ENCODE measurements at regions not wholly inside any gene's neighbourhood (a gene's known extent, or its start where the extent isn't known, plus 50 kb on each side); places are given as distances from the start of the nearest gene placed in this dataset.

GRCh38 chr3:31051226-31051625, 156.8 kb upstream of the GADL1 start:
- peak; percentile 14 to 67 for DNase-seq
- H2BK120ac ChIP-seq (ENCODE audit: insufficient read depth, low read length, poor library complexity): no peak overlapping the region
- no peaks in the 10 kb centered on the region for H3K36me3 ChIP-seq (ENCODE audit: control insufficient read depth in 1 of 2, insufficient read depth in 2 of 2, low read length in 2 of 2)
- H3K9me3 ChIP-seq (ENCODE audit: insufficient read depth, low read depth, low read length): no peaks in the 10 kb centered on the region
- H3K18ac ChIP-seq (ENCODE audit: low read length): no peak overlapping the region
- H3K4me2 ChIP-seq (ENCODE audit: low read length): no peak overlapping the region
- no peak overlapping the region for H4K8ac ChIP-seq (ENCODE audit: low read depth, low read length)
- no peak overlapping the region for H2AK5ac ChIP-seq (ENCODE audit: low read length)
- peaks cover 2% of the 10 kb centered on the region in 2 experiments for H3K4me1 ChIP-seq (ENCODE audit: control insufficient read depth in 1 of 2, insufficient read depth in 2 of 2, low read length in 2 of 2)
- no peaks in the 10 kb centered on the region for H3K79me1 ChIP-seq (ENCODE audit: low read length)
- H4K91ac ChIP-seq (ENCODE audit: low read depth, low read length): no peak overlapping the region
- H3K23ac ChIP-seq (ENCODE audit: low read length): no peak overlapping the region
- no peak overlapping the region for H3K4ac ChIP-seq (ENCODE audit: low read depth, low read length)
- H3K79me2 ChIP-seq (ENCODE audit: control insufficient read depth, insufficient read depth, low read length, poor library complexity): no peaks in the 10 kb centered on the region
- H4K12ac ChIP-seq (ENCODE audit: low read depth, low read length): no peak overlapping the region
- no CpG with 5 or more reads among the region's 1 CpG for WGBS (ENCODE audit: extremely low coverage, insufficient coverage, insufficient read length)
- H2BK5ac ChIP-seq (ENCODE audit: low read depth, low read length, poor library complexity): no peak overlapping the region
- H3K27ac ChIP-seq (ENCODE audit: low read depth, low read length): no peak overlapping the region
- no peaks in the 10 kb centered on the region for H3K27me3 ChIP-seq (ENCODE audit: insufficient read depth, low read length)
- no peak overlapping the region for H3K4me3 ChIP-seq (ENCODE audit: low read depth, low read length)
- H2AFZ ChIP-seq (ENCODE audit: insufficient read depth, low read length, poor library complexity): no peak overlapping the region
- no peak overlapping the region for H2BK12ac ChIP-seq (ENCODE audit: low read length)
- no peak overlapping the region for H3K14ac ChIP-seq (ENCODE audit: low read length)
- no peak overlapping the region for H3K9ac ChIP-seq (ENCODE audit: low read length)

- no peak for DNase-seq
- no peak overlapping the region for H2BK120ac ChIP-seq (ENCODE audit: insufficient read depth, low read length, poor library complexity)
- H3K4ac ChIP-seq (ENCODE audit: low read depth, low read length): no peak overlapping the region
- H3K4me1 ChIP-seq (ENCODE audit: control insufficient read depth in 1 of 2, insufficient read depth in 2 of 2, low read length in 2 of 2): peaks cover 2% of the 10 kb centered on the region in 2 experiments
- H3K14ac ChIP-seq (ENCODE audit: low read length): no peak overlapping the region
- no peak overlapping the region for H4K91ac ChIP-seq (ENCODE audit: low read depth, low read length)
- H3K9ac ChIP-seq (ENCODE audit: low read length): no peak overlapping the region
- no peak overlapping the region for H2BK5ac ChIP-seq (ENCODE audit: low read depth, low read length, poor library complexity)
- H3K9me3 ChIP-seq (ENCODE audit: insufficient read depth, low read depth, low read length): no peaks in the 10 kb centered on the region
- H3K36me3 ChIP-seq (ENCODE audit: control insufficient read depth in 1 of 2, insufficient read depth in 2 of 2, low read length in 2 of 2): peaks cover 0 to 2% of the 10 kb centered on the region in 2 experiments
- no peak overlapping the region for H3K23ac ChIP-seq (ENCODE audit: low read length)
- no peak overlapping the region for H2AK5ac ChIP-seq (ENCODE audit: low read length)
- no peak overlapping the region for H4K8ac ChIP-seq (ENCODE audit: low read depth, low read length)
- no peak overlapping the region for H3K4me3 ChIP-seq (ENCODE audit: low read depth, low read length)
- no peak overlapping the region for H3K27ac ChIP-seq (ENCODE audit: low read depth, low read length)
- no peak overlapping the region for H3K18ac ChIP-seq (ENCODE audit: low read length)
- no peak overlapping the region for H4K12ac ChIP-seq (ENCODE audit: low read depth, low read length)
- H3K27me3 ChIP-seq (ENCODE audit: insufficient read depth, low read length): no peaks in the 10 kb centered on the region
- H3K4me2 ChIP-seq (ENCODE audit: low read length): no peak overlapping the region
- no peak overlapping the region for H2BK12ac ChIP-seq (ENCODE audit: low read length)
- no peaks in the 10 kb centered on the region for H3K79me2 ChIP-seq (ENCODE audit: control insufficient read depth, insufficient read depth, low read length, poor library complexity)
- no peaks in the 10 kb centered on the region for H3K79me1 ChIP-seq (ENCODE audit: low read length)
- no peak overlapping the region for H2AFZ ChIP-seq (ENCODE audit: insufficient read depth, low read length, poor library complexity)
- no CpG with 5 or more reads among the region's 1 CpG for WGBS (ENCODE audit: extremely low coverage, insufficient coverage, insufficient read length)
These were observed 158.8 kb upstream of the GADL1 start for GRCh38 chr3:31053299-31053698.

- no CpG with 5 or more reads among the region's 6 CpGs for WGBS (ENCODE audit: extremely low coverage, insufficient coverage, insufficient read length)
- peaks cover 2% of the 10 kb centered on the region in 2 experiments for H3K4me1 ChIP-seq (ENCODE audit: control insufficient read depth in 1 of 2, insufficient read depth in 2 of 2, low read length in 2 of 2)
- no peak overlapping the region for H2BK5ac ChIP-seq (ENCODE audit: low read depth, low read length, poor library complexity)
- no peak overlapping the region for H2AK5ac ChIP-seq (ENCODE audit: low read length)
- H3K79me1 ChIP-seq (ENCODE audit: low read length): no peaks in the 10 kb centered on the region
- H3K36me3 ChIP-seq (ENCODE audit: control insufficient read depth in 1 of 2, insufficient read depth in 2 of 2, low read length in 2 of 2): peaks cover 0 to 2% of the 10 kb centered on the region in 2 experiments
- no peak overlapping the region for H4K12ac ChIP-seq (ENCODE audit: low read depth, low read length)
- H2BK120ac ChIP-seq (ENCODE audit: insufficient read depth, low read length, poor library complexity): no peak overlapping the region
- no peak overlapping the region for H3K9ac ChIP-seq (ENCODE audit: low read length)
- no peaks in the 10 kb centered on the region for H3K79me2 ChIP-seq (ENCODE audit: control insufficient read depth, insufficient read depth, low read length, poor library complexity)
- no peak overlapping the region for H3K27ac ChIP-seq (ENCODE audit: low read depth, low read length)
- H4K8ac ChIP-seq (ENCODE audit: low read depth, low read length): no peak overlapping the region
- H3K4me2 ChIP-seq (ENCODE audit: low read length): no peak overlapping the region
- no peaks in the 10 kb centered on the region for H3K27me3 ChIP-seq (ENCODE audit: insufficient read depth, low read length)
- H3K23ac ChIP-seq (ENCODE audit: low read length): no peak overlapping the region
- DNase-seq: no peak
- no peak overlapping the region for H2AFZ ChIP-seq (ENCODE audit: insufficient read depth, low read length, poor library complexity)
- no peak overlapping the region for H3K18ac ChIP-seq (ENCODE audit: low read length)
- no peak overlapping the region for H3K4ac ChIP-seq (ENCODE audit: low read depth, low read length)
- no peak overlapping the region for H3K14ac ChIP-seq (ENCODE audit: low read length)
- no peak overlapping the region for H4K91ac ChIP-seq (ENCODE audit: low read depth, low read length)
- H3K9me3 ChIP-seq (ENCODE audit: insufficient read depth, low read depth, low read length): no peaks in the 10 kb centered on the region
- H3K4me3 ChIP-seq (ENCODE audit: low read depth, low read length): no peak overlapping the region
- no peak overlapping the region for H2BK12ac ChIP-seq (ENCODE audit: low read length)
These were observed 159.6 kb upstream of the GADL1 start for GRCh38 chr3:31054032-31054431.

- Histone ChIP-seq H3K36me3 (ENCODE audit: control insufficient read depth in 1 of 2, insufficient read depth in 2 of 2, low read length in 2 of 2) (peaks cover 0 to 2% of the 10 kb centered on the region in 2 experiments), H3K4me1 (ENCODE audit: control insufficient read depth in 1 of 2, insufficient read depth in 2 of 2, low read length in 2 of 2) (peaks cover 2% of the 10 kb centered on the region in 2 experiments), H3K4me3 (ENCODE audit: low read depth, low read length) (no peak overlapping the region), H3K9me3 (ENCODE audit: insufficient read depth, low read depth, low read length) (no peaks in the 10 kb centered on the region), H3K4me2 (ENCODE audit: low read length) (no peak overlapping the region), H2BK5ac (ENCODE audit: low read depth, low read length, poor library complexity) (no peak overlapping the region), H2BK120ac (ENCODE audit: insufficient read depth, low read length, poor library complexity) (no peak overlapping the region), H4K12ac (ENCODE audit: low read depth, low read length) (no peak overlapping the region), H3K18ac (ENCODE audit: low read length) (no peak overlapping the region), H4K8ac (ENCODE audit: low read depth, low read length) (no peak overlapping the region), H4K91ac (ENCODE audit: low read depth, low read length) (no peak overlapping the region), H3K9ac (ENCODE audit: low read length) (no peak overlapping the region), H3K27ac (ENCODE audit: low read depth, low read length) (no peak overlapping the region), H3K4ac (ENCODE audit: low read depth, low read length) (no peak overlapping the region), H3K27me3 (ENCODE audit: insufficient read depth, low read length) (no peaks in the 10 kb centered on the region), H3K79me1 (ENCODE audit: low read length) (no peaks in the 10 kb centered on the region), H2BK12ac (ENCODE audit: low read length) (no peak overlapping the region), H3K14ac (ENCODE audit: low read length) (no peak overlapping the region), H3K79me2 (ENCODE audit: control insufficient read depth, insufficient read depth, low read length, poor library complexity) (no peaks in the 10 kb centered on the region), H2AFZ (ENCODE audit: insufficient read depth, low read length, poor library complexity) (no peak overlapping the region), H3K23ac (ENCODE audit: low read length) (no peak overlapping the region), H2AK5ac (ENCODE audit: low read length) (no peak overlapping the region)
- DNase-seq: peak; percentile 58 to 83
- no CpG with 5 or more reads among the region's 2 CpGs for WGBS (ENCODE audit: extremely low coverage, insufficient coverage, insufficient read length)
These were observed 161.3 kb upstream of the GADL1 start for GRCh38 chr3:31055757-31056156.

Data from trophoblast cell (in vitro differentiated cells and primary cell).